OCI-LY7 (cell line): ENCODE measurements at regions not wholly inside any gene's neighbourhood (a gene's known extent, or its start where the extent isn't known, plus 50 kb on each side); places are given as distances from the start of the nearest gene placed in this dataset.

Experiments
- EZH2phosphoT487 ChIP-seq: fragments of 200-600 bp; sonication (generic); IDR thresholded peaks from 2 replicates; pipeline ENCODE4 v1.6.1; 2018; ENCODE audit warnings: low read depth, borderline replicate concordance, mild to moderate bottlenecking, mixed run types, antibody characterized with exemption, low read length, moderate library complexity, mixed read lengths
- TF ChIP-seq, protein P1 (sequence below): fragments of 200-600 bp; sonication (generic); conservative IDR thresholded peaks from 2 replicates; pipeline ENCODE4 v1.5.1; 2014; ENCODE audit warnings: mild to moderate bottlenecking, antibody characterized with exemption, low read length, moderate library complexity, mixed read lengths

DNA sequence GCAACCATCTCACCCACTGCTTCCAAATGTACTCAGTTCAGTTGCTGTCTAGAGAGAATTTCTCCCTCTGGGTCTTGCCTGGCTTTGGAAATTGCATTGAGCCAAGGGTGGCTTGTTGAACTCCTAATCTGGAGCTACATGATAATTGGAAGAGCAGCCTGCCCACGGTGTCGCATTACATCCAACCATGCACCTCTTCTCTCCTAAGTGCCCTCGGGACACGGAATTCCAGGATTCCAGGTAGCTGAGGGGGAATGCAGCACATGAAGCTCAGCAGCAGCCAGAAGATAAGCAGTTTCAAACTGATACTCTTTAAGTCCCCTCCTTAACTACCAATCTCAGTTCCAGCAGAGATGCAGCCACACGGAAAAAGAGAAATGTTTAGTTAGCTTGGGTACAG, 509.4 kb upstream of the KLF4 start:
- TF ChIP-seq, protein P1, sequence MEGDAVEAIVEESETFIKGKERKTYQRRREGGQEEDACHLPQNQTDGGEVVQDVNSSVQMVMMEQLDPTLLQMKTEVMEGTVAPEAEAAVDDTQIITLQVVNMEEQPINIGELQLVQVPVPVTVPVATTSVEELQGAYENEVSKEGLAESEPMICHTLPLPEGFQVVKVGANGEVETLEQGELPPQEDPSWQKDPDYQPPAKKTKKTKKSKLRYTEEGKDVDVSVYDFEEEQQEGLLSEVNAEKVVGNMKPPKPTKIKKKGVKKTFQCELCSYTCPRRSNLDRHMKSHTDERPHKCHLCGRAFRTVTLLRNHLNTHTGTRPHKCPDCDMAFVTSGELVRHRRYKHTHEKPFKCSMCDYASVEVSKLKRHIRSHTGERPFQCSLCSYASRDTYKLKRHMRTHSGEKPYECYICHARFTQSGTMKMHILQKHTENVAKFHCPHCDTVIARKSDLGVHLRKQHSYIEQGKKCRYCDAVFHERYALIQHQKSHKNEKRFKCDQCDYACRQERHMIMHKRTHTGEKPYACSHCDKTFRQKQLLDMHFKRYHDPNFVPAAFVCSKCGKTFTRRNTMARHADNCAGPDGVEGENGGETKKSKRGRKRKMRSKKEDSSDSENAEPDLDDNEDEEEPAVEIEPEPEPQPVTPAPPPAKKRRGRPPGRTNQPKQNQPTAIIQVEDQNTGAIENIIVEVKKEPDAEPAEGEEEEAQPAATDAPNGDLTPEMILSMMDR = no peak
- TF ChIP-seq EZH2phosphoT487 = no peak
